ENCODE measurements at regions not wholly inside any gene's neighbourhood (a gene's known extent, or its start where the extent isn't known, plus 50 kb on each side); places are given as distances from the start of the nearest gene placed in this dataset.

- TF ChIP-seq TSHZ2 (CRISPR knock-in tag; IDR thresholded peaks at IDR 0.05) (no peak), CREB5 (CRISPR knock-in tag; IDR thresholded peaks at IDR 0.05; ENCODE audit: low read depth) (no peak), RARB (CRISPR knock-in tag; IDR thresholded peaks at IDR 0.05) (no peak), ESRRG (CRISPR knock-in tag; IDR thresholded peaks at IDR 0.05) (no peak)
Measured at GRCh38 chr2:133737242-133737993, 169.2 kb upstream of the NCKAP5 start (continued).

GRCh38 chr2:133739039-133739438, 170.8 kb upstream of the NCKAP5 start:
- no peak for ATAC-seq
- TF ChIP-seq ZNF8 (CRISPR knock-in tag; IDR thresholded peaks at IDR 0.05) (no peak), ARNTL (CRISPR knock-in tag; IDR thresholded peaks at IDR 0.05; ENCODE audit: borderline replicate concordance, low read depth) (no peak), ZNF565 (CRISPR knock-in tag; conservative IDR thresholded peaks at IDR 0.05; ENCODE audit: low read depth) (no peak), TOX (CRISPR knock-in tag; IDR thresholded peaks at IDR 0.05; ENCODE audit: borderline replicate concordance) (no peak), ESRRG (CRISPR knock-in tag; IDR thresholded peaks at IDR 0.05) (no peak), PPARA (CRISPR knock-in tag; IDR thresholded peaks at IDR 0.05; ENCODE audit: borderline replicate concordance) (no peak), OSR1 (CRISPR knock-in tag; IDR thresholded peaks at IDR 0.05) (no peak), TSHZ2 (CRISPR knock-in tag; IDR thresholded peaks at IDR 0.05) (no peak), RARB (CRISPR knock-in tag; IDR thresholded peaks at IDR 0.05) (no peak), ZNF70 (CRISPR knock-in tag; IDR thresholded peaks at IDR 0.05) (no peak), POU6F1 (CRISPR knock-in tag; IDR thresholded peaks at IDR 0.05; ENCODE audit: borderline replicate concordance, low read depth) (no peak)

GRCh38 chr2:133740500-133740899, 172.2 kb upstream of the NCKAP5 start:
- ATAC-seq = no peak
- TF ChIP-seq ARNTL (CRISPR knock-in tag; IDR thresholded peaks at IDR 0.05; ENCODE audit: borderline replicate concordance, low read depth) (no peak), ESRRG (CRISPR knock-in tag; IDR thresholded peaks at IDR 0.05) (no peak), OSR1 (CRISPR knock-in tag; IDR thresholded peaks at IDR 0.05) (no peak), PPARA (CRISPR knock-in tag; IDR thresholded peaks at IDR 0.05; ENCODE audit: borderline replicate concordance) (no peak), ZFP3 (CRISPR knock-in tag; IDR thresholded peaks at IDR 0.05) (no peak), TSHZ2 (CRISPR knock-in tag; IDR thresholded peaks at IDR 0.05) (no peak), BACH2 (CRISPR knock-in tag; IDR thresholded peaks at IDR 0.05; ENCODE audit: borderline replicate concordance) (no peak), POU6F1 (CRISPR knock-in tag; IDR thresholded peaks at IDR 0.05; ENCODE audit: borderline replicate concordance, low read depth) (no peak), PATZ1 (CRISPR knock-in tag; IDR thresholded peaks at IDR 0.05; ENCODE audit: borderline replicate concordance) (no peak), ZNF70 (CRISPR knock-in tag; IDR thresholded peaks at IDR 0.05) (no peak), ZC3H10 (CRISPR knock-in tag; IDR thresholded peaks at IDR 0.05) (no peak), RARB (CRISPR knock-in tag; IDR thresholded peaks at IDR 0.05) (no peak), CSRNP3 (CRISPR knock-in tag; IDR thresholded peaks at IDR 0.05) (no peak)

All from SK-N-SH treated with all-trans-retinoic acid at 6 μM for 48 hours (cell line).